Right lobe of liver (tissue), 6 donors: ENCODE measurements at regions not wholly inside any gene's neighbourhood (a gene's known extent, or its start where the extent isn't known, plus 50 kb on each side); places are given as distances from the start of the nearest gene placed in this dataset.

Experiments
- ATAC-seq, 4 donors: fragments of 200-7000 bp; cut with Tn5 transposase; one replicate each; pipeline ENCODE4 v1.9.1; 2020; ENCODE audit warnings: mild to moderate bottlenecking in 4 of 4, moderate library complexity in 4 of 4
- DNase-seq, 3 donors: peaks; one replicate each; pipeline ENCODE4 v3.0.0-alpha.2; 2020
- H3K27ac ChIP-seq, 3 donors: fragments of 200-600 bp; one replicate each; pipeline ENCODE4 v1.8.0; 2022
- H3K27me3 ChIP-seq, 2 donors: fragments of 200-600 bp; one replicate each; pipeline ENCODE4 v1.8.0; 2022
- H3K36me3 ChIP-seq, 4 donors: fragments of 200-600 bp; sonication (generic) in 1 of 4; one replicate each; pipeline versions ENCODE4 v1.5.1 to v1.8.0; 2017 to 2022; ENCODE audit warnings: control low read depth in 1 of 4
- H3K4me1 ChIP-seq, 4 donors: fragments of 200-600 bp; sonication (generic) in 1 of 4; one replicate each; pipeline versions ENCODE4 v1.5.1 to v1.8.0; 2017 to 2022; ENCODE audit warnings: control low read depth in 1 of 4
- H3K4me3 ChIP-seq, 3 donors: fragments of 200-600 bp; one replicate each; pipeline ENCODE4 v1.8.0; 2022
- H3K9me3 ChIP-seq, 4 donors: fragments of 200-600 bp; sonication (generic) in 1 of 4; one replicate each; pipeline versions ENCODE4 v1.5.1 to v1.8.0; 2017 to 2022; ENCODE audit warnings: control low read depth in 1 of 4
- POLR2A ChIP-seq: fragments of 450-650 bp; IDR thresholded peaks from one replicate; pipeline ENCODE4 v1.6.1; 2017; ENCODE audit warnings: antibody characterized with exemption, mild to moderate bottlenecking
- WGBS: methylation state at CpG from one replicate; pipeline ENCODE4 v1.1.6; 2018; ENCODE audit warnings: low coverage, low lambda C conversion rate; ENCODE audit not compliant: insufficient coverage; ENCODE audit errors: missing lambda C conversion rate; 5-methylcytosine and 5-hydroxymethylcytosine counted together
- intact Hi-C, 2 donors: fragments of 100-400 bp; cut with DNase I; formaldehyde crosslinking; loops; one replicate each; pipeline versions ENCODE4 v1.11.2 to v1.14.1; 2022
- TF ChIP-seq, protein P1 (sequence below), 4 donors: fragments of 200-600 bp in 3 of 4; fragments of 450-650 bp in 1 of 4; IDR thresholded peaks; one replicate each; pipeline versions ENCODE4 v1.5.1 to v1.8.0; 2016 to 2022; ENCODE audit warnings: antibody characterized with exemption in 4 of 4, mild to moderate bottlenecking in 2 of 4
- donor health status: DM: no; HTN: yes; CAD: no.
- donor health status: DM: no; HTN: no; CAD: no.
- donor health status: DM: no; HTN: no; CAD: no.
- donor health status: DM: no; HTN: yes; CAD: no.
- donor health status: DM: no; HTN: yes; CAD: no.

DNA sequence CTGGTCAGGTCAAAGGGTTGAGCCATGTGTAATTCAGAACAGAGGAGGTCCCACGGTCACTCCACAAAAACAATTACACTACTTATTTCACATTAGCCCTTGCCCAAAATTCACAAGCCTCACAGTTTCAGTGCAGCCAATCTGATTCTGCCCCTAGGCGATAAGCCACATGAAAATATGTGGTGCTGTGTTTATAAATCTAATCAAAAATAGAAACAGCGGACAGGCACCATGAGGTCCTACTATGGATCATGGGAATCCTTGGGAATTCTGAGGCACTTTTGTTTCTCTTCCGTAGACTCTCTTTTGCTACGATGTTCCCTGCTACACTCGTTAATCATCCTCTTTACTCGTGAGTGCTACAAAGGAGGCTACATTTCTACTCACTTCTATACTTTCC is 476.1 kb downstream of the TFAP2A start:
- H3K9me3 ChIP-seq = no peaks in the 10 kb centered on the region
- H3K27ac ChIP-seq = no peak overlapping the region
- intact Hi-C loops = no loop called here
- TF ChIP-seq POLR2A = no peak
- TF ChIP-seq, protein P1, sequence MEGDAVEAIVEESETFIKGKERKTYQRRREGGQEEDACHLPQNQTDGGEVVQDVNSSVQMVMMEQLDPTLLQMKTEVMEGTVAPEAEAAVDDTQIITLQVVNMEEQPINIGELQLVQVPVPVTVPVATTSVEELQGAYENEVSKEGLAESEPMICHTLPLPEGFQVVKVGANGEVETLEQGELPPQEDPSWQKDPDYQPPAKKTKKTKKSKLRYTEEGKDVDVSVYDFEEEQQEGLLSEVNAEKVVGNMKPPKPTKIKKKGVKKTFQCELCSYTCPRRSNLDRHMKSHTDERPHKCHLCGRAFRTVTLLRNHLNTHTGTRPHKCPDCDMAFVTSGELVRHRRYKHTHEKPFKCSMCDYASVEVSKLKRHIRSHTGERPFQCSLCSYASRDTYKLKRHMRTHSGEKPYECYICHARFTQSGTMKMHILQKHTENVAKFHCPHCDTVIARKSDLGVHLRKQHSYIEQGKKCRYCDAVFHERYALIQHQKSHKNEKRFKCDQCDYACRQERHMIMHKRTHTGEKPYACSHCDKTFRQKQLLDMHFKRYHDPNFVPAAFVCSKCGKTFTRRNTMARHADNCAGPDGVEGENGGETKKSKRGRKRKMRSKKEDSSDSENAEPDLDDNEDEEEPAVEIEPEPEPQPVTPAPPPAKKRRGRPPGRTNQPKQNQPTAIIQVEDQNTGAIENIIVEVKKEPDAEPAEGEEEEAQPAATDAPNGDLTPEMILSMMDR (IDR thresholded peaks at IDR 0.05) = no peak
- no peaks in the 10 kb centered on the region for H3K36me3 ChIP-seq
- H3K4me1 ChIP-seq = no peaks in the 10 kb centered on the region
- H3K4me3 ChIP-seq = no peak overlapping the region
- ATAC-seq (no peak), DNase-seq (no peak)
- 67% methylated on average over 7 of the region's 7 CpGs for WGBS
- no peaks in the 10 kb centered on the region for H3K27me3 ChIP-seq

DNA sequence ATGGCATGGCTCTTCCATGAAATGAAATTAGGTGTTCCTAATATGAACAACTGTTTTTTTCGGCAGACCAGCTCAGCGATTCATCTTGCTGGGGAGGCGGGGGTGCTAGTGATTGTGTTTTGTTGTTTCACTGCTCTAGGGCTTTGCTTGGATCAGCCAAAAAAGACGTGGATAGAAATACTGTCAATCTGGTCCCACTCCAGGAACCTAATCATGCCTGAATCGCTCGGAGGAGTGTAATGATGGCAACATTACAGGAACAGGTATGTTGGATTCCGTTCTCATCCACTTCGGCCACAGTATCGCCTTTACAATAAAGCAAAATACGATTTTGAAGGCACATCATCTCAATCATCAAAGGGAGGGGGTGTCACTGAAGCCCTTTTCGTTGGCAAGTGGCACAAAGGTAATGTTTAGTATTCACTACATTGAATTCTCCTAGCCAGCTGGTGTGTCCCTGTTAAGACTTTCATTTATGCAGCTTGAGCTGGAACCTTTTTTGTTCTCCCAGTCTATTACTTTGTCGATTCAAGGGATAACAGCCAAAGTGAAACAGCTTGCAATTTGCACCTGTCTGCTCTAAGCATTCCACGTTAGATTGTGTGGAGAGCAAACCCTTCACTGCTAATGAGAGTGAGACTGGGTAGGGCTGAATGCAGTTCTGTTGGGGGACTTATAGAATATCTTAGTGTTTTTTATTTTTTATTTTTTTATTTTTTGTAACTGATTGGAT is 477.7 kb downstream of the TFAP2A start:
- DNase-seq (no peak), ATAC-seq (no peak)
- WGBS = 65% methylated on average over 13 of the region's 13 CpGs
- TF ChIP-seq, protein P1 (IDR thresholded peaks at IDR 0.05) = no peak
- no peak for TF ChIP-seq POLR2A
- intact Hi-C loops = no loop called here
- Histone ChIP-seq H3K4me1 (no peaks in the 10 kb centered on the region), H3K36me3 (no peaks in the 10 kb centered on the region), H3K27ac (no peak overlapping the region), H3K27me3 (no peaks in the 10 kb centered on the region), H3K9me3 (no peaks in the 10 kb centered on the region), H3K4me3 (no peak overlapping the region)

DNA sequence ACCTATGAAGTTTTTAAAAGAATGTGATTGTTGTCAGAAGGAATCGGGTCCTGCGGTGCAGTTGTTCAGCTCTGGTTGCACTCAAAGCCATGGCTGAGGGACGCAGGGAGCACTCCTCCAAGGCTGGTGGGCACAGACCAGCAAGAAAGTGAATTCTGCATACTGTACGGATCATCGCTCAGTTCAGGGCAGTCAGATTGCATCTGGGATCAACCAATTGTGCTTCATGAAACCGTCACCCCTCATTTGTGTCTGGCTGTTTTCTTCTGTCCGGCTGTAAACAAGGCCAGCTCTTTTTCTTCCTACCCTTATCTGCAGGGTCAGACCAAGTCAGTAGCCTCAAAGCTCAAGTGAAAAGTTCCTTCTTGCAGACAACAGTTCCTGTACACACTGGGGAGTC is 478.3 kb downstream of the TFAP2A start:
- WGBS = 74% methylated on average over 7 of the region's 7 CpGs
- ATAC-seq (no peak), DNase-seq (no peak)
- no peak for TF ChIP-seq POLR2A
- TF ChIP-seq, protein P1 (IDR thresholded peaks at IDR 0.05) = no peak
- Histone ChIP-seq H3K4me3 (no peak overlapping the region), H3K36me3 (no peaks in the 10 kb centered on the region), H3K27me3 (no peaks in the 10 kb centered on the region), H3K27ac (no peak overlapping the region), H3K4me1 (no peaks in the 10 kb centered on the region), H3K9me3 (no peaks in the 10 kb centered on the region)
- intact Hi-C loops = no loop called here

DNA sequence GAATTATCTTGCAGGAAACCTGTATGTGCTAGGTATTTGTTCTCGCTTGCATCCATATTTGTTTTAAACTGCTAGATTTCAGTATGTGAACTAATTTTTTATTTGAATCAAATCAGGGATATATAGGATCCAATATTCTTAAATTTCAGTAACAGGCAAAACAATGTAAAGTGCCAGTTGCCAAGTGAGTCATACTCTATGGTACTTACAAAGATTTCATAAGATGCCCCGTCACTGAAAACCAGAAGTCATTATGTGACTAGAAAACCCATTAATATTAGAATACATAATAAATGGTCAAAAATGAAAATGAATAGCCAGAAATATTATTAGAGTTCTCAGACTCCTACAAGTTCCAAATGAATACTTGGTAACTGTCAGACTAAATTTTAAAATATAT is 481.2 kb downstream of the TFAP2A start:
- no peak for DNase-seq
- WGBS = 70% methylated on average over 2 of the region's 2 CpGs
- no peak for ATAC-seq
- Histone ChIP-seq H3K27me3 (no peaks in the 10 kb centered on the region), H3K36me3 (no peaks in the 10 kb centered on the region), H3K27ac (no peak overlapping the region), H3K9me3 (no peaks in the 10 kb centered on the region), H3K4me3 (no peak overlapping the region), H3K4me1 (no peaks in the 10 kb centered on the region)
- TF ChIP-seq POLR2A = no peak
- TF ChIP-seq, protein P1 (IDR thresholded peaks at IDR 0.05) = no peak
- intact Hi-C loops = no loop called here
